Thymus (tissue), 11 donors: ENCODE measurements at regions not wholly inside any gene's neighbourhood (a gene's known extent, or its start where the extent isn't known, plus 50 kb on each side); places are given as distances from the start of the nearest gene placed in this dataset.

Experiments used
- DNase-seq, 9 donors: peaks; one replicate each; pipeline ENCODE4 v3.0.0-alpha.2; 2013; ENCODE audit warnings: low spot score in 9 of 9, low read depth in 6 of 9, missing footprints in 1 of 9
- H3K27ac ChIP-seq, 2 donors: one replicate each; pipeline ENCODE4 v1.5.1; 2013; ENCODE audit warnings: control low read depth in 1 of 2, low read depth in 1 of 2, low read length in 1 of 2, mild to moderate bottlenecking in 1 of 2, moderate library complexity in 1 of 2
- H3K27me3 ChIP-seq, 2 donors: one replicate each; pipeline ENCODE4 v1.5.1; 2013; ENCODE audit warnings: low read length in 1 of 2; ENCODE audit not compliant: control insufficient read depth in 2 of 2, insufficient read depth in 1 of 2
- H3K36me3 ChIP-seq, 2 donors: one replicate each; pipeline ENCODE4 v1.5.1; 2013; ENCODE audit warnings: low read length in 1 of 2, mild to moderate bottlenecking in 1 of 2, moderate library complexity in 1 of 2; ENCODE audit not compliant: control insufficient read depth in 2 of 2, insufficient read depth in 2 of 2
- H3K4me1 ChIP-seq, 2 donors: one replicate each; pipeline ENCODE4 v1.5.1; 2013; ENCODE audit warnings: low read length in 2 of 2; ENCODE audit not compliant: control insufficient read depth in 2 of 2, insufficient read depth in 2 of 2
- H3K4me3 ChIP-seq, 2 donors: one replicate each; pipeline ENCODE4 v1.5.1; 2013; ENCODE audit warnings: low read length in 2 of 2, control low read depth in 1 of 2, mild to moderate bottlenecking in 1 of 2
- H3K9me3 ChIP-seq, 2 donors: one replicate each; pipeline ENCODE4 v1.5.1; 2013; ENCODE audit warnings: low read length in 1 of 2, mild to moderate bottlenecking in 1 of 2; ENCODE audit not compliant: control insufficient read depth in 2 of 2, insufficient read depth in 1 of 2
- WGBS: extraction: QIAGEN DNeasy Blood & Tissue Kit; methylation state at CpG from one replicate; pipeline ENCODE4 v1.1.7; 2013; 5-methylcytosine and 5-hydroxymethylcytosine counted together
- donor health status: healthy.

GRCh38 chr6:2454180-2454579 is 208.8 kb upstream of the GMDS start:
- H3K27ac ChIP-seq, result no peak overlapping the region
- WGBS, result 98% methylated on average over 7 of the region's 7 CpGs
- H3K4me3 ChIP-seq, result no peak overlapping the region
- DNase-seq, result no peak
- H3K4me1 ChIP-seq, result no peaks in the 10 kb centered on the region
- H3K27me3 ChIP-seq, result peaks cover 0 to 1% of the 10 kb centered on the region in 2 donors
- H3K36me3 ChIP-seq, result no peaks in the 10 kb centered on the region
- H3K9me3 ChIP-seq, result no peaks in the 10 kb centered on the region

GRCh38 chr6:2450546-2450945 is 205.1 kb upstream of the GMDS start:
- Histone ChIP-seq H3K4me1 (no peaks in the 10 kb centered on the region), H3K27me3 (peaks cover 0 to 3% of the 10 kb centered on the region in 2 donors), H3K27ac (no peak overlapping the region), H3K4me3 (no peak overlapping the region), H3K9me3 (no peaks in the 10 kb centered on the region), H3K36me3 (no peaks in the 10 kb centered on the region)
- no peak for DNase-seq
- 82% methylated on average over 12 of the region's 12 CpGs for WGBS

GRCh38 chr6:2449572-2449940 is 204.2 kb upstream of the GMDS start:
- no peak for DNase-seq
- no peaks in the 10 kb centered on the region for H3K4me1 ChIP-seq
- H3K36me3 ChIP-seq, result no peaks in the 10 kb centered on the region
- peaks cover 0 to 3% of the 10 kb centered on the region in 2 donors for H3K27me3 ChIP-seq
- no peak overlapping the region for H3K4me3 ChIP-seq
- no peaks in the 10 kb centered on the region for H3K9me3 ChIP-seq
- H3K27ac ChIP-seq, result peak overlapping the region in 1 of 2 donors; percentile 26
- WGBS, result 96% methylated on average over 2 of the region's 2 CpGs

GRCh38 chr6:2448826-2449571 is 203.6 kb upstream of the GMDS start:
- Histone ChIP-seq H3K36me3 (no peaks in the 10 kb centered on the region), H3K27me3 (peaks cover 0 to 3% of the 10 kb centered on the region in 2 donors), H3K27ac (no peak overlapping the region), H3K9me3 (no peaks in the 10 kb centered on the region), H3K4me3 (peak overlapping the region in 1 of 2 donors; percentile 18), H3K4me1 (no peaks in the 10 kb centered on the region)
- WGBS, result 46% methylated on average over 22 of the region's 22 CpGs
- DNase-seq, result peak in 8 of 9 donors; percentile 10 to 56 (median 24)

DNA sequence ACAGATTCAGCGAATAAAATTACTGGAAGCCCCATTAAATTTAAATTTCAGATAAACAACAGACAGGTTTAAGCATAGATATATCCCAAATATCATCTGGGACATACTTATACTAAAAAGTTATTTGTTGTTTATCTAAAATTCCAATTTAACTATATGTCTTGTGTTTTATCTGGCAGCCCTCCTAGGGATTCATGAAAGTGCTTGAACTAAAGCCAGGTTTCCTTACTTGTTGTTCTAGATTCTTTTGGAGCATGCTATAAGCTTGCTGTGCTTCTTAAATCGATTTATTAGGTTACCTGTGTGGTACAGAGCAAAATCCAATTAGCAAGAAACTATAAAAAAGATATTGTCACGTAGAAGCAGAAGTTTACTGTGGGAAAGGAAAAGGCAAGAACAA is 202.5 kb upstream of the GMDS start:
- WGBS, result 89% methylated on average over 3 of the region's 3 CpGs
- DNase-seq, result no peak

DNA sequence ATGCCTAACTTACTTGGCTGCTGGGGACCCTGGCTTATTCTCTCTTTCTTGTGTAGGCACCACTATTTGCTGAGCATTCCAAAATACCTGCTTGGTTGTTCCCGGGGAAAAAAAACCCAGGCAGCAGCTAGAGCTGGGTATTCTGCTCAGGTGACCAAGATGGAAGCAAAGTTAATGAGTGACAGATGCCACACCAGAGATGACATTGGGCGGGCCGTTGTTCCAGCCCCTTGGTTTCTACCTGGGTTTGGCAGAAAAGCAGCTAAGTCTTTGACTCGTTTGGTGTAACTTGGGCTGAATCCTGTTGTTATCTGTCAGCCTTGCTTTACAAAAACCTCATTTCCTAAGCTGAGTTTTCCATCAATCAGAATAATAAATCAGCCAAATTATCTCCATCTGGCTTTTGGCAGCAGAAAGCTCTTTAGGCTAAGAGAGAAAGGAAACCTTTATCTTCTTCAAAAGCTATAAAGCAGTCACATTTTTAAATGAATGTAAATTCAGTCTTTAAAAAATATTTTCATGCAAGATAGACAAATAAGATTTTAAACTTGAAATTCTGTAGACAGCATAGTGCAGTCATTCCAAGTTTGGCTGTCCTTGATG is 202.0 kb upstream of the GMDS start:
- no peak overlapping the region for H3K27ac ChIP-seq
- no peaks in the 10 kb centered on the region for H3K9me3 ChIP-seq
- no peak overlapping the region for H3K4me3 ChIP-seq
- H3K4me1 ChIP-seq, result no peaks in the 10 kb centered on the region
- H3K36me3 ChIP-seq, result no peaks in the 10 kb centered on the region
- WGBS, result 84% methylated on average over 4 of the region's 4 CpGs
- DNase-seq, result no peak
- peaks cover 0 to 3% of the 10 kb centered on the region in 2 donors for H3K27me3 ChIP-seq

More for the DNA sequence above, 202.5 kb upstream of the GMDS start:
- peaks cover 0 to 3% of the 10 kb centered on the region in 2 donors for H3K27me3 ChIP-seq
- no peaks in the 10 kb centered on the region for H3K36me3 ChIP-seq
- H3K4me1 ChIP-seq, result no peaks in the 10 kb centered on the region
- H3K4me3 ChIP-seq, result no peak overlapping the region
- H3K27ac ChIP-seq, result no peak overlapping the region
- H3K9me3 ChIP-seq, result no peaks in the 10 kb centered on the region

GRCh38 chr6:2441601-2442475 is 196.4 kb upstream of the GMDS start:
- 94% methylated on average over 5 of the region's 5 CpGs for WGBS
- no peaks in the 10 kb centered on the region for H3K27me3 ChIP-seq
- H3K36me3 ChIP-seq, result no peaks in the 10 kb centered on the region
- peaks cover 0 to 2% of the 10 kb centered on the region in 2 donors for H3K9me3 ChIP-seq
- no peaks in the 10 kb centered on the region for H3K4me1 ChIP-seq
- H3K27ac ChIP-seq, result no peak overlapping the region
- H3K4me3 ChIP-seq, result no peak overlapping the region
- no peak for DNase-seq

DNA sequence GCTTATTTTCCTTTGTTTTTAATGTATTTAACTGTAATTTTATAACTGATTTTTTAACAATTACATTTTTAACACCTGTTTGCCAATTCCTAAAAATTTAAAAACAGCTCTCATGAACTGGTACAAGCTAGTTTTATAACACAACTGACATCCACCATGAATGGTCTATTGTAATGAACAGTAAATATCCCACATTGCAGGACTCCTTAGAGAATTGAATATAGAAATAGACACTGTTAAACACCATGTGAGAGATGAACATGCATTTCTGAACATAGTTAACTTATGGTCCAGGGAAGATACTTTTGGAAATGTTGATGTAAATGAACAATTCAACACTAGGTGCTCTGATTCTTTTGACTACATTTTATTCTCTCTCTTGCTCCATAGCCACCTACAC is 195.1 kb upstream of the GMDS start:
- no peaks in the 10 kb centered on the region for H3K4me1 ChIP-seq
- no peak for DNase-seq
- no peak overlapping the region for H3K27ac ChIP-seq
- no peaks in the 10 kb centered on the region for H3K36me3 ChIP-seq
- H3K4me3 ChIP-seq, result no peak overlapping the region
- peaks cover 1 to 2% of the 10 kb centered on the region in 2 donors for H3K9me3 ChIP-seq
- no peaks in the 10 kb centered on the region for H3K27me3 ChIP-seq

DNA sequence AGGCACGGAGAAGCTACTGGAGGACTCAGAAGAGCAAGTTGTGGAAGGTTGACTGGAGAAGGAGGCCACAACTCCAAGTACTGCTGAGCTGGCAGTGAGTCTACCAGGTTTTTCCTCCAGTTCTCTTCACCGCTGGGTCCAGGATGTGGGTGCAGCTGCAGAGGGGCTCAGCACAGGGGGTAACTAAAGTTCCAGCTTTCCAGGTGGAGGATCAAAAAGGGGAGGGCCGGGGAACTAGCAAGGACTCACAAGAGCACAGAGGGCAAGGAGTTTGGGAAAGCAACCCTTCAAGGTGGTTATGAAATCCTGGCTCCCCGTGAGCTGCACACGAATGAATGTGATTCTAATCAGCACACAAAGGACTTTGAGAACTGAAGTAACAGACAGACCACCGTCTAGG is 194.2 kb upstream of the GMDS start:
- Histone ChIP-seq H3K4me3 (no peak overlapping the region), H3K27me3 (no peaks in the 10 kb centered on the region), H3K27ac (no peak overlapping the region), H3K9me3 (peaks cover 1 to 2% of the 10 kb centered on the region in 2 donors), H3K36me3 (no peaks in the 10 kb centered on the region), H3K4me1 (no peaks in the 10 kb centered on the region)
- WGBS, result 75% methylated on average over 6 of the region's 6 CpGs
- peak in 1 of 9 donors; percentile 9 for DNase-seq
